PC-9 (cell line): ENCODE measurements at regions not wholly inside any gene's neighbourhood (a gene's known extent, or its start where the extent isn't known, plus 50 kb on each side); places are given as distances from the start of the nearest gene placed in this dataset.
"Not testable (repeated sequence)": the region's sequence is repeated elsewhere in the genome, so short reads cannot be mapped to it uniquely, and the experiment has no call there.

ENCODE experiments used
- EZH2 ChIP-seq: fragments of 200-600 bp; sonication (generic); IDR thresholded peaks from 2 replicates; pipeline ENCODE4 v1.8.0; 2017; ENCODE audit warnings: antibody characterized with exemption, low read depth
- TF ChIP-seq, protein P1 (sequence below): fragments of 200-600 bp; sonication (generic); conservative IDR thresholded peaks from 2 replicates; pipeline ENCODE4 v1.6.1; 2017; ENCODE audit warnings: mixed run types, antibody characterized with exemption, mild to moderate bottlenecking, moderate library complexity

DNA sequence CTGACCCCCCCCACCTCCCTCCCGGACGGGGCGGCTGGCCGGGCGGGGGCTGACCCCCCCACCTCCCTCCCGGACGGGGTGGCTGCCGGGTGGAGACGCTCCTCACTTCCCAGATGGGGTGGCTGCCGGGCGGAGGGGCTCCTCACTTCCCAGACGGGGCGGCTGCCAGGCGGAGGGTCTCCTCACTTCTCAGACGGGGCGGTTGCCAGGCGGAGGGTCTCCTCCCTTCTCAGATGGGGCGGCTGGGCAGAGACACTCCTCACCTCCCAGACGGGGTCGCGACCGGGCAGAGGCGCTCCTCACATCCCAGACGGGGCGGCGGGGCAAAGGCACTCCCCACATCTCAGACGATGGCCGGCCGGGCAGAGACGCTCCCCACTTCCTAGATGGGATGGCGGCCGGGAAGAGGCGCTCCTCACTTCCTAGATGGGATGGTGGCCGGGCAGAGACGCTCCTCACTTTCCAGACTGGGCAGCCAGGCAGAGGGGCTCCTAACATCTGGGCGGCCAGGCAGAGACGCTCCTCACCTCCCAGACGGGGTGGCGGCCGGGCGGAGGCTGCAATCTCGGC, 597.6 kb downstream of the ZEB2 start:
- TF ChIP-seq, protein P1, sequence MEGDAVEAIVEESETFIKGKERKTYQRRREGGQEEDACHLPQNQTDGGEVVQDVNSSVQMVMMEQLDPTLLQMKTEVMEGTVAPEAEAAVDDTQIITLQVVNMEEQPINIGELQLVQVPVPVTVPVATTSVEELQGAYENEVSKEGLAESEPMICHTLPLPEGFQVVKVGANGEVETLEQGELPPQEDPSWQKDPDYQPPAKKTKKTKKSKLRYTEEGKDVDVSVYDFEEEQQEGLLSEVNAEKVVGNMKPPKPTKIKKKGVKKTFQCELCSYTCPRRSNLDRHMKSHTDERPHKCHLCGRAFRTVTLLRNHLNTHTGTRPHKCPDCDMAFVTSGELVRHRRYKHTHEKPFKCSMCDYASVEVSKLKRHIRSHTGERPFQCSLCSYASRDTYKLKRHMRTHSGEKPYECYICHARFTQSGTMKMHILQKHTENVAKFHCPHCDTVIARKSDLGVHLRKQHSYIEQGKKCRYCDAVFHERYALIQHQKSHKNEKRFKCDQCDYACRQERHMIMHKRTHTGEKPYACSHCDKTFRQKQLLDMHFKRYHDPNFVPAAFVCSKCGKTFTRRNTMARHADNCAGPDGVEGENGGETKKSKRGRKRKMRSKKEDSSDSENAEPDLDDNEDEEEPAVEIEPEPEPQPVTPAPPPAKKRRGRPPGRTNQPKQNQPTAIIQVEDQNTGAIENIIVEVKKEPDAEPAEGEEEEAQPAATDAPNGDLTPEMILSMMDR, result not testable (repeated sequence)
- TF ChIP-seq EZH2, result not testable (repeated sequence)
